ENCODE measurements at regions not wholly inside any gene's neighbourhood (a gene's known extent, or its start where the extent isn't known, plus 50 kb on each side); places are given as distances from the start of the nearest gene placed in this dataset.

DNA sequence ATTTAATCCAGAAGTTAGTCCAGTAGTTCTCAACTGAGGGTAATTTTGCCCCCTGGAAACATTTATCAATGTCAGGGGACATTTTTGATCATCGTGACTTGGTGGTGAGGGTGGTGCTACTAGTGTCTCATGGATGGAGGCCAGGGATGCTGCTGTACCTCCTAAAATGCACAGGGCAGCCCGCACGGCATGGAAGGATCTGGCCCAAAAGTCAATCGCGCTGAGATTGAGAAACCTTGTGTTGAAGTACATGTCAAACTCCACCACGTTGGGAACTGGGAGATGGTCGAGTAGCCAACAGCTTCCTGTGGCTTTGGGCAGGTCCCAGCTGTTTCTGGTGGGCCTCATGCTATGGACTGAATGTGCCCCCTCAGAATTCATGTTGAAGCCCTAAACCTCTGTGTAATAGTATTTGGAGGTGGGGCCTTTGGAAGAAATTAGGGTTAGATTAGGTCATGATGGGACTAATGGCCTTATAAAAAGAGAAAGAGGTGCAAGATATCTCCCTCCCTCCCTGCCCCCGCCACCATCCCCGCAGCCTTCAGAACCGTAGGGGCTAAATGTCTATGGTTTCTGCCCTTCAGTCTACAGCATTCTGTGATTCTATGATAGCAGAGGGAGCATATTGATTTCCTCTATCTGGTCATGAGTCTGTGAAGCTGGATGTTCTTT is 259.7 kb downstream of the MYCN start:
- TF ChIP-seq, protein P1, sequence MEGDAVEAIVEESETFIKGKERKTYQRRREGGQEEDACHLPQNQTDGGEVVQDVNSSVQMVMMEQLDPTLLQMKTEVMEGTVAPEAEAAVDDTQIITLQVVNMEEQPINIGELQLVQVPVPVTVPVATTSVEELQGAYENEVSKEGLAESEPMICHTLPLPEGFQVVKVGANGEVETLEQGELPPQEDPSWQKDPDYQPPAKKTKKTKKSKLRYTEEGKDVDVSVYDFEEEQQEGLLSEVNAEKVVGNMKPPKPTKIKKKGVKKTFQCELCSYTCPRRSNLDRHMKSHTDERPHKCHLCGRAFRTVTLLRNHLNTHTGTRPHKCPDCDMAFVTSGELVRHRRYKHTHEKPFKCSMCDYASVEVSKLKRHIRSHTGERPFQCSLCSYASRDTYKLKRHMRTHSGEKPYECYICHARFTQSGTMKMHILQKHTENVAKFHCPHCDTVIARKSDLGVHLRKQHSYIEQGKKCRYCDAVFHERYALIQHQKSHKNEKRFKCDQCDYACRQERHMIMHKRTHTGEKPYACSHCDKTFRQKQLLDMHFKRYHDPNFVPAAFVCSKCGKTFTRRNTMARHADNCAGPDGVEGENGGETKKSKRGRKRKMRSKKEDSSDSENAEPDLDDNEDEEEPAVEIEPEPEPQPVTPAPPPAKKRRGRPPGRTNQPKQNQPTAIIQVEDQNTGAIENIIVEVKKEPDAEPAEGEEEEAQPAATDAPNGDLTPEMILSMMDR (IDR thresholded peaks at IDR 0.05) = no peak
- no peak for TF ChIP-seq POLR2AphosphoS5 (IDR thresholded peaks at IDR 0.05)
